ENCODE measurements at regions not wholly inside any gene's neighbourhood (a gene's known extent, or its start where the extent isn't known, plus 50 kb on each side); places are given as distances from the start of the nearest gene placed in this dataset.

DNA sequence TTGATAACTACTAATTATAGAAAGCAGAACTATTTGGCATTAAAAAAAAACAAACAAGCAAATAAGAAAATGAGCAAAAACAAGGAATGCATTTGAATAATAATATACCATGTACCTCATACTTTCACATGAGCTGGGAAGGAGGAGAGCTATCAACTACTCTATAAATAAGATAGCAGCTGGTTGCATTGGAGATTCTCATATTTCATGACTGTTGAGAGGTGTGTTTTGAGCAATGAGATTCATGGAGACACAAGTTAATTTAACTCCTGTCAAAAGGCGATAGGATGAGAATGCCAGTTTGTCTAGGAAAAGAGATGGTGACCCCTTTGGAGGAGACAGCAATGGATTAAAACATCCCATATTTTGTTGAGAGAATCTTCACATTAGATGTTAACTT is 348.8 kb upstream of the SPTLC3 start:
- no peaks in the 10 kb centered on the region for H3K9me1 ChIP-seq (ENCODE audit: control insufficient read depth, extremely low read depth, insufficient read depth, low read length)
- H3K4me1 ChIP-seq (ENCODE audit: control insufficient read depth, extremely low read depth, insufficient read depth, low read length), result no peaks in the 10 kb centered on the region
- no peak overlapping the region for H2AFZ ChIP-seq (ENCODE audit: control insufficient read depth, low read length)
- H3K4me2 ChIP-seq (ENCODE audit: control insufficient read depth, extremely low read depth, insufficient read depth, low read depth, low read length), result no peak overlapping the region
- no peaks in the 10 kb centered on the region for H3K79me2 ChIP-seq (ENCODE audit: control insufficient read depth, insufficient read depth, low read length)
- no peaks in the 10 kb centered on the region for H4K20me1 ChIP-seq (ENCODE audit: control insufficient read depth, extremely low read depth, insufficient read depth, low read length)
- DNase-seq (ENCODE audit: low read depth, low spot score) (no peak), FAIRE-seq (no peak)
- no peaks in the 10 kb centered on the region for H3K36me3 ChIP-seq (ENCODE audit: control insufficient read depth in 2 of 2, extremely low read depth in 1 of 2, insufficient read depth in 2 of 2, low read length in 2 of 2)
- no peaks in the 10 kb centered on the region for H3K9me3 ChIP-seq (ENCODE audit: control insufficient read depth, low read depth, low read length)
- H3K4me3 ChIP-seq (ENCODE audit: control insufficient read depth in 2 of 3, extremely low read depth in 1 of 3, insufficient read depth in 2 of 3, low read depth in 1 of 3, low read length in 3 of 3), result no peak overlapping the region
- H3K27ac ChIP-seq (ENCODE audit: control insufficient read depth, insufficient read depth, low read length), result no peak overlapping the region
- H3K9ac ChIP-seq (ENCODE audit: control insufficient read depth, extremely low read depth, insufficient read depth, low read length), result no peak overlapping the region
- TF ChIP-seq, protein P1, sequence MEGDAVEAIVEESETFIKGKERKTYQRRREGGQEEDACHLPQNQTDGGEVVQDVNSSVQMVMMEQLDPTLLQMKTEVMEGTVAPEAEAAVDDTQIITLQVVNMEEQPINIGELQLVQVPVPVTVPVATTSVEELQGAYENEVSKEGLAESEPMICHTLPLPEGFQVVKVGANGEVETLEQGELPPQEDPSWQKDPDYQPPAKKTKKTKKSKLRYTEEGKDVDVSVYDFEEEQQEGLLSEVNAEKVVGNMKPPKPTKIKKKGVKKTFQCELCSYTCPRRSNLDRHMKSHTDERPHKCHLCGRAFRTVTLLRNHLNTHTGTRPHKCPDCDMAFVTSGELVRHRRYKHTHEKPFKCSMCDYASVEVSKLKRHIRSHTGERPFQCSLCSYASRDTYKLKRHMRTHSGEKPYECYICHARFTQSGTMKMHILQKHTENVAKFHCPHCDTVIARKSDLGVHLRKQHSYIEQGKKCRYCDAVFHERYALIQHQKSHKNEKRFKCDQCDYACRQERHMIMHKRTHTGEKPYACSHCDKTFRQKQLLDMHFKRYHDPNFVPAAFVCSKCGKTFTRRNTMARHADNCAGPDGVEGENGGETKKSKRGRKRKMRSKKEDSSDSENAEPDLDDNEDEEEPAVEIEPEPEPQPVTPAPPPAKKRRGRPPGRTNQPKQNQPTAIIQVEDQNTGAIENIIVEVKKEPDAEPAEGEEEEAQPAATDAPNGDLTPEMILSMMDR (optimal IDR thresholded peaks at IDR 0.05 in 1 of 3, IDR thresholded peaks at IDR 0.05 in 1 of 3, conservative IDR thresholded peaks at IDR 0.05 in 1 of 3; ENCODE audit: extremely low read depth in 1 of 3, insufficient read depth in 2 of 3, low read length in 3 of 3), result no peak
- TF ChIP-seq EZH2 (IDR thresholded peaks at IDR 0.05; ENCODE audit: low read length), result no peak
- no peaks in the 10 kb centered on the region for H3K27me3 ChIP-seq (ENCODE audit: control insufficient read depth, extremely low read depth, insufficient read depth, low read length)
- dilution Hi-C loops (cut with MboI; ENCODE audit: extremely low pct_ligation_motif_present, low sequenced_read_pairs), result no loop called here

DNA sequence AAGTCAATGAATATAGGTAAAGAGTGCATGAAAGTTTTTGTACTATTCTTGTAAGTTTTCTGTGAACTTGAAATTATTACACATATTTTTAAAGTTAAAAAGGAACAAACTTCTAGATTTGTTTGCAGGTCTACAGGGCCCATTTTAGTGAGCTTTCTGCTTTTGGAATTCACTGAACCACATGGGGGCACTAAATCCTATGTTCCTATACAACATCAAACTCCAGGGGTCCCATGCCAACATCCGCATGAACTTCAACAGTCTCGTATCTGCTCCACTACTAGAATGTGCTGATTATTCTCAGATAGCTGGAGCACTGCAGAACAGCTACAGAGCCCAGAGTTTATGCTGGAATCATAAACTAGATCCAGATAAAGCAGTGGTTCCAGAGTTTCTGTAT is 347.9 kb upstream of the SPTLC3 start:
- no peak overlapping the region for H3K4me2 ChIP-seq (ENCODE audit: control insufficient read depth, extremely low read depth, insufficient read depth, low read depth, low read length)
- no peaks in the 10 kb centered on the region for H3K79me2 ChIP-seq (ENCODE audit: control insufficient read depth, insufficient read depth, low read length)
- no peaks in the 10 kb centered on the region for H4K20me1 ChIP-seq (ENCODE audit: control insufficient read depth, extremely low read depth, insufficient read depth, low read length)
- H3K9ac ChIP-seq (ENCODE audit: control insufficient read depth, extremely low read depth, insufficient read depth, low read length), result no peak overlapping the region
- no peak for DNase-seq (ENCODE audit: low read depth, low spot score)
- dilution Hi-C loops (cut with MboI; ENCODE audit: extremely low pct_ligation_motif_present, low sequenced_read_pairs), result no loop called here
- no peaks in the 10 kb centered on the region for H3K9me3 ChIP-seq (ENCODE audit: control insufficient read depth, low read depth, low read length)
- H2AFZ ChIP-seq (ENCODE audit: control insufficient read depth, low read length), result no peak overlapping the region
- no peak overlapping the region for H3K27ac ChIP-seq (ENCODE audit: control insufficient read depth, insufficient read depth, low read length)
- H3K4me3 ChIP-seq (ENCODE audit: control insufficient read depth in 2 of 3, extremely low read depth in 1 of 3, insufficient read depth in 2 of 3, low read depth in 1 of 3, low read length in 3 of 3), result no peak overlapping the region
- H3K27me3 ChIP-seq (ENCODE audit: control insufficient read depth, extremely low read depth, insufficient read depth, low read length), result no peaks in the 10 kb centered on the region
- H3K36me3 ChIP-seq (ENCODE audit: control insufficient read depth in 2 of 2, extremely low read depth in 1 of 2, insufficient read depth in 2 of 2, low read length in 2 of 2), result no peaks in the 10 kb centered on the region
- no peak for TF ChIP-seq EZH2 (IDR thresholded peaks at IDR 0.05; ENCODE audit: low read length)
- TF ChIP-seq, protein P1 (optimal IDR thresholded peaks at IDR 0.05 in 1 of 3, IDR thresholded peaks at IDR 0.05 in 1 of 3, conservative IDR thresholded peaks at IDR 0.05 in 1 of 3; ENCODE audit: extremely low read depth in 1 of 3, insufficient read depth in 2 of 3, low read length in 3 of 3), result peak in 2 of 3 experiments; percentile 15 to 37
- FAIRE-seq, result no peak
- no peaks in the 10 kb centered on the region for H3K4me1 ChIP-seq (ENCODE audit: control insufficient read depth, extremely low read depth, insufficient read depth, low read length)
- no peaks in the 10 kb centered on the region for H3K9me1 ChIP-seq (ENCODE audit: control insufficient read depth, extremely low read depth, insufficient read depth, low read length)
